ENCODE measurements at regions not wholly inside any gene's neighbourhood (a gene's known extent, or its start where the extent isn't known, plus 50 kb on each side); places are given as distances from the start of the nearest gene placed in this dataset.

GRCh38 chr10:113477451-113477850, 75.4 kb upstream of the HABP2 start:
- TF ChIP-seq, protein P1, sequence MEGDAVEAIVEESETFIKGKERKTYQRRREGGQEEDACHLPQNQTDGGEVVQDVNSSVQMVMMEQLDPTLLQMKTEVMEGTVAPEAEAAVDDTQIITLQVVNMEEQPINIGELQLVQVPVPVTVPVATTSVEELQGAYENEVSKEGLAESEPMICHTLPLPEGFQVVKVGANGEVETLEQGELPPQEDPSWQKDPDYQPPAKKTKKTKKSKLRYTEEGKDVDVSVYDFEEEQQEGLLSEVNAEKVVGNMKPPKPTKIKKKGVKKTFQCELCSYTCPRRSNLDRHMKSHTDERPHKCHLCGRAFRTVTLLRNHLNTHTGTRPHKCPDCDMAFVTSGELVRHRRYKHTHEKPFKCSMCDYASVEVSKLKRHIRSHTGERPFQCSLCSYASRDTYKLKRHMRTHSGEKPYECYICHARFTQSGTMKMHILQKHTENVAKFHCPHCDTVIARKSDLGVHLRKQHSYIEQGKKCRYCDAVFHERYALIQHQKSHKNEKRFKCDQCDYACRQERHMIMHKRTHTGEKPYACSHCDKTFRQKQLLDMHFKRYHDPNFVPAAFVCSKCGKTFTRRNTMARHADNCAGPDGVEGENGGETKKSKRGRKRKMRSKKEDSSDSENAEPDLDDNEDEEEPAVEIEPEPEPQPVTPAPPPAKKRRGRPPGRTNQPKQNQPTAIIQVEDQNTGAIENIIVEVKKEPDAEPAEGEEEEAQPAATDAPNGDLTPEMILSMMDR (IDR thresholded peaks at IDR 0.05): no peak
- TF ChIP-seq POLR2AphosphoS5 (IDR thresholded peaks at IDR 0.05): no peak
